GM23248 (cell line): ENCODE measurements at regions not wholly inside any gene's neighbourhood (a gene's known extent, or its start where the extent isn't known, plus 50 kb on each side); places are given as distances from the start of the nearest gene placed in this dataset.

Experiments
- DNase-seq: peaks from one replicate; pipeline ENCODE4 v3.0.0-alpha.2; 2015
- H2AFZ ChIP-seq: fragments of 200-600 bp; sonication (generic); 2 replicates; pipeline ENCODE4 v1.6.1; 2016; ENCODE audit warnings: antibody characterized with exemption
- H3F3A ChIP-seq: fragments of 200-600 bp; sonication (generic); 2 replicates; pipeline ENCODE4 v1.6.1; 2016; ENCODE audit warnings: mild to moderate bottlenecking, antibody characterized with exemption, mixed run types; ENCODE audit not compliant: insufficient read depth
- H3K27ac ChIP-seq: fragments of 200-600 bp; sonication (generic); 2 replicates; pipeline ENCODE4 v1.5.1; 2016; ENCODE audit warnings: mild to moderate bottlenecking
- H3K27me3 ChIP-seq: fragments of 200-600 bp; sonication (generic); replicated peaks from 2 replicates; pipeline ENCODE4 v1.6.1; 2016; ENCODE audit warnings: mild to moderate bottlenecking; ENCODE audit not compliant: insufficient read depth
- H3K36me3 ChIP-seq: fragments of 200-600 bp; sonication (generic); 2 replicates; pipeline ENCODE4 v1.6.1; 2016; ENCODE audit warnings: low read depth, mild to moderate bottlenecking
- H3K4me1 ChIP-seq: fragments of 200-600 bp; sonication (generic); 2 replicates; pipeline ENCODE4 v1.6.1; 2016; ENCODE audit warnings: mild to moderate bottlenecking; ENCODE audit not compliant: insufficient read depth
- H3K4me2 ChIP-seq: fragments of 200-600 bp; sonication (generic); one replicate; pipeline ENCODE4 v1.6.1; 2016; ENCODE audit warnings: mild to moderate bottlenecking; ENCODE audit not compliant: unreplicated experiment
- H3K4me3 ChIP-seq: fragments of 200-600 bp; sonication (generic); 2 replicates; pipeline ENCODE4 v1.5.1; 2016; ENCODE audit warnings: mild to moderate bottlenecking
- H3K79me2 ChIP-seq: fragments of 200-600 bp; sonication (generic); 2 replicates; pipeline ENCODE4 v1.6.1; 2016; ENCODE audit warnings: mild to moderate bottlenecking; ENCODE audit not compliant: insufficient read depth
- H3K9ac ChIP-seq: fragments of 200-600 bp; sonication (generic); 2 replicates; pipeline ENCODE4 v1.6.1; 2016; ENCODE audit warnings: mild to moderate bottlenecking
- H3K9me2 ChIP-seq: fragments of 200-600 bp; sonication (generic); 2 replicates; pipeline ENCODE4 v1.6.1; 2016; ENCODE audit warnings: mixed run types, mild to moderate bottlenecking, moderate library complexity; ENCODE audit not compliant: insufficient read depth
- H3K9me3 ChIP-seq: fragments of 200-600 bp; sonication (generic); one replicate; pipeline ENCODE4 v1.6.1; 2017; ENCODE audit warnings: low read depth
- H4K20me1 ChIP-seq: fragments of 200-600 bp; sonication (generic); 2 replicates; pipeline ENCODE4 v1.6.0; 2016; ENCODE audit not compliant: insufficient read depth
- EZH2 ChIP-seq: fragments of 200-600 bp; sonication (generic); IDR thresholded peaks from 2 replicates; pipeline ENCODE4 v1.6.1; 2018; ENCODE audit warnings: antibody characterized with exemption, mild to moderate bottlenecking; ENCODE audit not compliant: insufficient read depth, poor library complexity, severe bottlenecking
- EZH2phosphoT487 ChIP-seq: fragments of 200-600 bp; sonication (generic); IDR thresholded peaks from 2 replicates; pipeline ENCODE4 v1.6.1; 2018; ENCODE audit warnings: antibody characterized with exemption, moderate library complexity, mild to moderate bottlenecking, low read depth; ENCODE audit not compliant: insufficient read depth
- WGBS, 2 experiments: methylation state at CpG; one replicate each; pipeline ENCODE4 v1.1.6; 2015 to 2017; ENCODE audit warnings: low lambda C conversion rate in 2 of 2, low coverage in 1 of 2; ENCODE audit errors: missing lambda C conversion rate in 2 of 2; 5-methylcytosine and 5-hydroxymethylcytosine counted together
- in situ Hi-C: fragments of 300-500 bp; cut with MboI; formaldehyde crosslinking; loops from 2 replicates; pipeline ENCODE4 v1.15.0; 2020

GRCh38 chr6:168164462-168165061, 85.5 kb upstream of the FRMD1 start:
- Histone ChIP-seq H3F3A (no peaks in the 10 kb centered on the region), H3K4me2 (no peak overlapping the region), H3K9me2 (no peaks in the 10 kb centered on the region), H2AFZ (no peak overlapping the region), H3K4me1 (peaks cover 9% of the 10 kb centered on the region; the same call in 1 of the 2 replicates), H3K27ac (no peak overlapping the region), H3K9me3 (no peaks in the 10 kb centered on the region), H3K27me3 (no peaks in the 10 kb centered on the region), H3K4me3 (no peak overlapping the region), H3K9ac (no peak overlapping the region), H4K20me1 (no peaks in the 10 kb centered on the region), H3K79me2 (no peaks in the 10 kb centered on the region), H3K36me3 (no peaks in the 10 kb centered on the region)
- in situ Hi-C loops, result no loop called here
- WGBS, 2 experiments, result 71 to 72% methylated on average over 8 of the region's 8 CpGs
- DNase-seq, result peak; percentile 8
- TF ChIP-seq EZH2phosphoT487 (no peak), EZH2 (no peak)

DNA sequence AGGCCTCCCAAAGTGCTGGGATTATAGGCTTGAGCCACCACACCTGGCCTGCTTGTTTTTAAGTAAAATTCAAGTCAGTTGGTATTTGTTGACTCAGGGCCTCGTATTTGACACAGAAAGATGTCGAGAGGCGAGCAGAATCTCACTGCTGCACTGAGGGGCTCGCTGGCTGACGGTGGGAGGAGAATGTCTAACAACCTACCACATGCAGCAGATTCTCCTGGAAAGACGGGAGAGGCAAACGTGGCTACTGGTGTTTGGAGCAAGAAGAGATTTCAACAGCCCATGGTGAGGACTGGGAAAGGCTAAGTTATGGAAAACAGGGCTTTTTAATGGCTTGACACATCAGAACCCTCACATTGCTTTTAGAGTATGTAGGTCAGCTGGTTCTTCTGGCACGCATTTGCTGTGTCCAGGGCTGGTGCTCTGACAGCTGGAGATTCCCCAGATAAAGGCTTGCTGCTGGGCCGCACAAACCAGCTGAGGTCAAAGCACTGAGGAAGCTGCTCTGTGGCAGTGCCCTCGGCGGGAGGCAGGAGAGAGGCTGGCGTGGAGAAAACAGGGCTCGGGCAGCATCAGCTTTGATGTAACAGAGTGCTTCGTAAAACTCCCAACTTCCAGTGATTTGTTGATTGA, 84.2 kb upstream of the FRMD1 start:
- Histone ChIP-seq H4K20me1 (no peaks in the 10 kb centered on the region), H3K4me1 (peaks cover 17% of the 10 kb centered on the region), H3K4me2 (no peak overlapping the region), H3K9ac (no peak overlapping the region), H3K27me3 (no peaks in the 10 kb centered on the region), H3K79me2 (no peaks in the 10 kb centered on the region), H3K4me3 (no peak overlapping the region), H2AFZ (no peak overlapping the region), H3K36me3 (no peaks in the 10 kb centered on the region), H3K27ac (no peak overlapping the region), H3K9me2 (no peaks in the 10 kb centered on the region), H3F3A (peaks cover 12% of the 10 kb centered on the region; the same call in 1 of the 2 replicates), H3K9me3 (no peaks in the 10 kb centered on the region)
- no peak for DNase-seq
- in situ Hi-C loops, result no loop called here
- TF ChIP-seq EZH2 (no peak), EZH2phosphoT487 (no peak)
- WGBS, 2 experiments, result 89 to 94% methylated on average over 14 of the region's 14 CpGs

- in situ Hi-C loops, result no loop called here
- no peak overlapping the region for H2AFZ ChIP-seq
- H3F3A ChIP-seq, result peaks cover 18% of the 10 kb centered on the region
- TF ChIP-seq EZH2phosphoT487, result no peak
- TF ChIP-seq EZH2, result no peak
- peaks cover 26% of the 10 kb centered on the region for H3K4me1 ChIP-seq
- H3K4me2 ChIP-seq, result no peak overlapping the region
- no peaks in the 10 kb centered on the region for H4K20me1 ChIP-seq
- 91 to 98% methylated on average over 6 of the region's 6 CpGs for WGBS, 2 experiments
- no peaks in the 10 kb centered on the region for H3K9me2 ChIP-seq
- no peaks in the 10 kb centered on the region for H3K9me3 ChIP-seq
- H3K27me3 ChIP-seq, result no peaks in the 10 kb centered on the region
- no peaks in the 10 kb centered on the region for H3K36me3 ChIP-seq
- DNase-seq, result no peak
- no peak overlapping the region for H3K9ac ChIP-seq
- no peak overlapping the region for H3K27ac ChIP-seq
- H3K79me2 ChIP-seq, result no peaks in the 10 kb centered on the region
- H3K4me3 ChIP-seq, result no peak overlapping the region
Measured at GRCh38 chr6:168162366-168162765, 83.4 kb upstream of the FRMD1 start.

DNA sequence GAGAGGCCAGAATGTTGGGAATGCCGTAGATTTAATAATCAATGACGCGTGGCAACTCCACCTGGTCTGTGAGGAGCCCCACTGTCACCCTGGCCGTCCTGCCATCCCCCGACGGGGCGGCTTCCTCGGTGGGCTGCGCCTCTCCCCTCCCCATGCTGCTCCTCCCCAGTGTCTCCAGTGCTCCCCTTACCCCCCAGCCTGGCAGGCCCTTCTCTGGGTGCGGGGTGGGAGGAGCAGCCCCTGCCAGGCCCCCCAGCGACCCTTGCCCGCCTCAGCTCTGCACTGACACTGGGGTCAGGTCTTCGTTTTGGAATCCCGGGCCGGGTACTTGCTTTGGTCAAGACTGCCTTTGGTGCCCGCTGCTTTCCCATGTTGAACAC, 82.3 kb upstream of the FRMD1 start:
- Histone ChIP-seq H3K9me3 (no peaks in the 10 kb centered on the region), H3K36me3 (no peaks in the 10 kb centered on the region), H3K79me2 (no peaks in the 10 kb centered on the region), H4K20me1 (no peaks in the 10 kb centered on the region), H3K4me2 (no peak overlapping the region), H3K27me3 (no peaks in the 10 kb centered on the region), H3K9me2 (no peaks in the 10 kb centered on the region), H3K27ac (no peak overlapping the region), H3K4me3 (no peak overlapping the region), H3K4me1 (peaks cover 33% of the 10 kb centered on the region), H2AFZ (no peak overlapping the region), H3K9ac (no peak overlapping the region), H3F3A (peaks cover 25% of the 10 kb centered on the region)
- TF ChIP-seq EZH2 (no peak), EZH2phosphoT487 (no peak)
- 95 to 97% methylated on average over 11 to 16 of the region's 16 CpGs for WGBS, 2 experiments
- in situ Hi-C loops, result no loop called here
- no peak for DNase-seq
